ENCODE measurements at regions not wholly inside any gene's neighbourhood (a gene's known extent, or its start where the extent isn't known, plus 50 kb on each side); places are given as distances from the start of the nearest gene placed in this dataset.

- H3K9me3 Mint-ChIP-seq: no peaks in the 10 kb centered on the region
- no peak overlapping the region for H3K27ac Mint-ChIP-seq
- H3K36me3 ChIP-seq (ENCODE audit: control insufficient read depth in 2 of 2, extremely low read depth in 1 of 2, insufficient read depth in 1 of 2, low read length in 1 of 2): no peaks in the 10 kb centered on the region
- ATAC-seq (replicated peaks in 1 of 4) (peak; percentile 45 to 68 (median 56)), DNase-seq (peak; percentile 53 to 89 (median 75))
- H3K4me3 ChIP-seq (ENCODE audit: control insufficient read depth in 1 of 2, extremely low read depth in 1 of 2, low read length in 1 of 2): no peak overlapping the region
- whole genome bisulfite sequencing (ENCODE audit: insufficient coverage): 60% methylated on average over 3 of the region's 19 CpGs
- H3K4me3 Mint-ChIP-seq: peak overlapping the region; percentile 47 to 80 (median 79)
- H3K4me1 ChIP-seq (ENCODE audit: control insufficient read depth in 1 of 2, extremely low read depth in 1 of 2, insufficient read depth in 2 of 2, low read length in 2 of 2): peaks cover 0 to 17% of the 10 kb centered on the region in 2 experiments
- H3K4me1 Mint-ChIP-seq: peaks cover 15 to 26% (median 24%) of the 10 kb centered on the region in 3 donors
- no peaks in the 10 kb centered on the region for H3K36me3 Mint-ChIP-seq
- no peaks in the 10 kb centered on the region for H3K27me3 Mint-ChIP-seq
- no peak overlapping the region for H3K27ac ChIP-seq (ENCODE audit: low read length)
- H3K9me3 ChIP-seq: no peaks in the 10 kb centered on the region
- H3K27me3 ChIP-seq (replicated peaks in 1 of 2; ENCODE audit: control insufficient read depth in 2 of 2, extremely low read depth in 1 of 2, insufficient read depth in 2 of 2, low read length in 1 of 2): peaks cover 0 to 2% of the 10 kb centered on the region in 2 experiments
- ChIA-PET CTCF (interaction anchor here (0.6 to 10.1 kb wide), 29 partner anchors 9 to 605 kb away, joined by 3 to 352 read pairs (median 4); partner anchors contain the start of gene UBL3 (in 1 of the 2)), POLR2A (interaction anchor here in 1 of 2 donors (0.5 to 1.0 kb wide), 4 partner anchors 177 to 378 kb away, joined by 3 to 9 read pairs (median 5); no protein-coding TSS in a partner anchor)
Observed at GRCh38 chr13:30112602-30113435, 194.5 kb downstream of the KATNAL1 start.

- ATAC-seq (replicated peaks in 1 of 4) (no peak), DNase-seq (no peak)
- Histone ChIP-seq H3K4me3 (ENCODE audit: control insufficient read depth in 1 of 2, extremely low read depth in 1 of 2, low read length in 1 of 2) (no peak overlapping the region), H3K27me3 (replicated peaks in 1 of 2; ENCODE audit: control insufficient read depth in 2 of 2, extremely low read depth in 1 of 2, insufficient read depth in 2 of 2, low read length in 1 of 2) (peaks cover 0 to 2% of the 10 kb centered on the region in 2 experiments), H3K27ac (ENCODE audit: low read length) (no peak overlapping the region), H3K4me1 (ENCODE audit: control insufficient read depth in 1 of 2, extremely low read depth in 1 of 2, insufficient read depth in 2 of 2, low read length in 2 of 2) (peaks cover 0 to 17% of the 10 kb centered on the region in 2 experiments), H3K9me3 (no peaks in the 10 kb centered on the region), H3K36me3 (ENCODE audit: control insufficient read depth in 2 of 2, extremely low read depth in 1 of 2, insufficient read depth in 1 of 2, low read length in 1 of 2) (no peaks in the 10 kb centered on the region)
- H3K36me3 Mint-ChIP-seq: no peaks in the 10 kb centered on the region
- peak overlapping the region in 1 of 3 donors; percentile 2 for H3K4me3 Mint-ChIP-seq
- ChIA-PET POLR2A (no interaction called here), CTCF (interaction anchor here (1.0 to 10.1 kb wide), 9 partner anchors 20 to 344 kb away, joined by 3 to 352 read pairs (median 33); partner anchors contain the start of gene UBL3 (in 1 of the 2))
- WGBS (ENCODE audit: insufficient coverage): 88% methylated on average over 4 of the region's 5 CpGs
- H3K27me3 Mint-ChIP-seq: no peaks in the 10 kb centered on the region
- no peaks in the 10 kb centered on the region for H3K9me3 Mint-ChIP-seq
- H3K27ac Mint-ChIP-seq: no peak overlapping the region
- peaks cover 15 to 26% (median 24%) of the 10 kb centered on the region in 3 donors for H3K4me1 Mint-ChIP-seq
Observed at GRCh38 chr13:30111810-30112209, 195.5 kb downstream of the KATNAL1 start.

- peaks cover 0 to 2% of the 10 kb centered on the region in 2 experiments for H3K27me3 ChIP-seq (replicated peaks in 1 of 2; ENCODE audit: control insufficient read depth in 2 of 2, extremely low read depth in 1 of 2, insufficient read depth in 2 of 2, low read length in 1 of 2)
- H3K27me3 Mint-ChIP-seq: peaks cover 0 to 5% of the 10 kb centered on the region in 2 donors
- peaks cover 15 to 26% (median 24%) of the 10 kb centered on the region in 3 donors for H3K4me1 Mint-ChIP-seq
Observed at GRCh38 chr13:30110301-30111070, 196.9 kb downstream of the KATNAL1 start.

GRCh38 chr13:30109471-30110135, 197.7 kb downstream of the KATNAL1 start:
- Mint-ChIP-seq H3K4me3 (no peak overlapping the region), H3K4me1 (peaks cover 11 to 22% (median 22%) of the 10 kb centered on the region in 3 donors), H3K27me3 (peaks cover 0 to 5% of the 10 kb centered on the region in 2 donors), H3K27ac (peak overlapping the region in 1 of 2 donors; percentile 6), H3K36me3 (no peaks in the 10 kb centered on the region), H3K9me3 (no peaks in the 10 kb centered on the region)
- ATAC-seq (replicated peaks in 1 of 4): no peak
- Histone ChIP-seq H3K4me3 (ENCODE audit: control insufficient read depth in 1 of 2, extremely low read depth in 1 of 2, low read length in 1 of 2) (no peak overlapping the region), H3K27ac (ENCODE audit: low read length) (no peak overlapping the region), H3K27me3 (replicated peaks in 1 of 2; ENCODE audit: control insufficient read depth in 2 of 2, extremely low read depth in 1 of 2, insufficient read depth in 2 of 2, low read length in 1 of 2) (peaks cover 0 to 2% of the 10 kb centered on the region in 2 experiments), H3K36me3 (ENCODE audit: control insufficient read depth in 2 of 2, extremely low read depth in 1 of 2, insufficient read depth in 1 of 2, low read length in 1 of 2) (no peaks in the 10 kb centered on the region), H3K4me1 (ENCODE audit: control insufficient read depth in 1 of 2, extremely low read depth in 1 of 2, insufficient read depth in 2 of 2, low read length in 2 of 2) (peaks cover 0 to 12% of the 10 kb centered on the region in 2 experiments), H3K9me3 (no peaks in the 10 kb centered on the region)
- 100% methylated on average over 5 of the region's 8 CpGs for WGBS (ENCODE audit: insufficient coverage)
- ChIA-PET POLR2A (interaction anchor here in 1 of 2 donors (0.6 kb wide), 1 partner anchor 87 kb away, joined by 3 read pairs; no protein-coding TSS in a partner anchor), CTCF (interaction anchor here (0.9 to 10.1 kb wide), 2 partner anchors 338 kb away, joined by 4 to 352 read pairs; no protein-coding TSS in a partner anchor)
- no peak for DNase-seq

More at GRCh38 chr13:30110301-30111070, 196.9 kb downstream of the KATNAL1 start:
- POLR2A ChIA-PET: interaction anchor here in 1 of 2 donors (0.6 kb wide), 1 partner anchor 160 kb away, joined by 3 read pairs; no protein-coding TSS in a partner anchor
- 88% methylated on average over 6 of the region's 11 CpGs for WGBS (ENCODE audit: insufficient coverage)
- no peak overlapping the region for H3K27ac Mint-ChIP-seq
- H3K27ac ChIP-seq (ENCODE audit: low read length): no peak overlapping the region
- no peak overlapping the region for H3K4me3 ChIP-seq (ENCODE audit: control insufficient read depth in 1 of 2, extremely low read depth in 1 of 2, low read length in 1 of 2)
- no peak overlapping the region for H3K4me3 Mint-ChIP-seq
- CTCF ChIA-PET: interaction anchor here (0.6 to 10.1 kb wide), 4 partner anchors 21 to 339 kb away, joined by 3 to 352 read pairs (median 35); no protein-coding TSS in a partner anchor
- H3K9me3 ChIP-seq: no peaks in the 10 kb centered on the region
- H3K36me3 Mint-ChIP-seq: no peaks in the 10 kb centered on the region
- ATAC-seq (replicated peaks in 1 of 4) (no peak), DNase-seq (no peak)
- no peaks in the 10 kb centered on the region for H3K36me3 ChIP-seq (ENCODE audit: control insufficient read depth in 2 of 2, extremely low read depth in 1 of 2, insufficient read depth in 1 of 2, low read length in 1 of 2)
- H3K9me3 Mint-ChIP-seq: no peaks in the 10 kb centered on the region
- H3K4me1 ChIP-seq (ENCODE audit: control insufficient read depth in 1 of 2, extremely low read depth in 1 of 2, insufficient read depth in 2 of 2, low read length in 2 of 2): peaks cover 0 to 17% of the 10 kb centered on the region in 2 experiments

GRCh38 chr13:30108913-30109237, 198.5 kb downstream of the KATNAL1 start:
- WGBS (ENCODE audit: insufficient coverage): 59% methylated on average over 5 of the region's 8 CpGs

More at GRCh38 chr13:30108913-30109237, 198.5 kb downstream of the KATNAL1 start:
- peaks cover 0 to 5% of the 10 kb centered on the region in 2 experiments for H3K4me1 ChIP-seq (ENCODE audit: control insufficient read depth in 1 of 2, extremely low read depth in 1 of 2, insufficient read depth in 2 of 2, low read length in 2 of 2)
- peaks cover 0 to 2% of the 10 kb centered on the region in 2 experiments for H3K27me3 ChIP-seq (replicated peaks in 1 of 2; ENCODE audit: control insufficient read depth in 2 of 2, extremely low read depth in 1 of 2, insufficient read depth in 2 of 2, low read length in 1 of 2)
- Mint-ChIP-seq H3K36me3 (no peaks in the 10 kb centered on the region), H3K27ac (no peak overlapping the region), H3K4me3 (no peak overlapping the region), H3K9me3 (no peaks in the 10 kb centered on the region), H3K4me1 (peaks cover 11 to 16% (median 15%) of the 10 kb centered on the region in 3 donors), H3K27me3 (peaks cover 0 to 5% of the 10 kb centered on the region in 2 donors)
- ChIA-PET POLR2A (interaction anchor here in 1 of 2 donors (0.6 kb wide), 1 partner anchor 88 kb away, joined by 3 read pairs; no protein-coding TSS in a partner anchor), CTCF (interaction anchor here (0.6 to 10.1 kb wide), 3 partner anchors 332 to 338 kb away, joined by 4 to 352 read pairs (median 8); no protein-coding TSS in a partner anchor)
- no peak overlapping the region for H3K27ac ChIP-seq (ENCODE audit: low read length)
- ATAC-seq (replicated peaks in 1 of 4): no peak
- H3K36me3 ChIP-seq (ENCODE audit: control insufficient read depth in 2 of 2, extremely low read depth in 1 of 2, insufficient read depth in 1 of 2, low read length in 1 of 2): no peaks in the 10 kb centered on the region
- DNase-seq: no peak
- H3K4me3 ChIP-seq (ENCODE audit: control insufficient read depth in 1 of 2, extremely low read depth in 1 of 2, low read length in 1 of 2): no peak overlapping the region
- no peaks in the 10 kb centered on the region for H3K9me3 ChIP-seq

All from T-cell (primary cell).